GM18858 (cell line): ENCODE measurements at regions not wholly inside any gene's neighbourhood (a gene's known extent, or its start where the extent isn't known, plus 50 kb on each side); places are given as distances from the start of the nearest gene placed in this dataset.

Experiments used
- ATAC-seq: cut with Tn5 transposase; IDR thresholded peaks from one replicate; pipeline ENCODE4 v1.9.1; 2021; ENCODE audit not compliant: unreplicated experiment

GRCh38 chr10:59082249-59082648 is 94.2 kb upstream of the PHYHIPL start:
- no peak for ATAC-seq

- no peak for ATAC-seq
Measured at GRCh38 chr10:59085054-59085453, 91.4 kb upstream of the PHYHIPL start.

GRCh38 chr10:59085711-59086502 is 90.5 kb upstream of the PHYHIPL start:
- no peak for ATAC-seq

DNA sequence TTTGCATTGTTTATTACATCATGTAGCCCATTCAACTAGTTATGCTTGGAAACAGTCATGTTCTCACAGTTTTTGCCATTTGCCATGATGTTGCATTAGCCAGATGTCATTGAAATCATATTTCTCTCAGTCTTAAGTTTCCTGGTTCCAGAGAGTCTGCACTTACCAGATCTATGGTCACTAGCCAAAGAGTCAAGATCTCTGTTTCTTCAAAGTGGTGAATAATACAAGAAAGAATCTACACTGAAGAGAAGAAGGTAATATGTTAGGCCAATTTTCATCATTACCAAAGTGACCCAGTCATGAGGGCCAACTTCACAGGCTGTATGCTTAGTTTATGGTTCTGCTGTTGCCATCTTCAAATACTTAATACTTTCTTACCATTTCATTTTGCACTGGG is 89.0 kb upstream of the PHYHIPL start:
- no peak for ATAC-seq

- no peak for ATAC-seq
Measured at GRCh38 chr10:59088912-59089573, 87.4 kb upstream of the PHYHIPL start.

DNA sequence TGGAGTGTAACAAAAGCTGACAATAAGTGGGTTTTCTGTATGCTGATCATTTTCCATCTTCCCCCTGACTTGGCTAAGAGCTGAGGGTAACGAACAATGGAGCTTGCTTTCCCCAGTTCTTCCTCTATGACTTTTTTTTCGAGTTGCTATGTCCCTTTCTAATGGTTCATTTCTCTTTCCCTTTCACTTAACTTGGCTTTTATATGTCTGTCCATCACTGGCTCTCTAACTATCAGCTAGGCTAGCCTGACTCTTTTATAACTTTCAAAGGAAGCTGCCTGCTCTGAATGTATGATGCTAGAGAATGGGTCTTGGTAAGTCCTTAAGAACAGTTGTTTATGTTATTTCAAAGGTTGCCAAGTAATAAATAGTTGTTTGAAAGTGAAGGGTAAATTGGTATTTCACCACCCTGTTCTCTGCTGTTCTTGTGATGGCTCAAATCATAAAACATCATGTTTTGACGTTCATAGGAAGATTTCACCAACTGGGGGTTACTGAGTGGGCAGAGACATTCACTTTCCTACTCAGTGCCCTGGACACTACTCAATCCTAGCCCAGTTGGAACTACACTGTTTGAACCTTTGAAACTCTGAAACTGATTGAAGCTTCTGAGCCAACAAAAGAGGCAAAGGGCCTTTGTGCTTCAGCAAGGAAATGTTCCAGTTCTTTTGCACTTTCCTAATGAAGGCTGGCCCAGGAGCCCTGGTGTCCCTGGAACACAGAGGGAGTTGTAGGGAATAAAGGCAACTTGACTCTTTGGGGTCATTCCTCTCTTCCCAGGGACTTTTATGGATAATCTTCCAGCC is 85.4 kb upstream of the PHYHIPL start:
- no peak for ATAC-seq

DNA sequence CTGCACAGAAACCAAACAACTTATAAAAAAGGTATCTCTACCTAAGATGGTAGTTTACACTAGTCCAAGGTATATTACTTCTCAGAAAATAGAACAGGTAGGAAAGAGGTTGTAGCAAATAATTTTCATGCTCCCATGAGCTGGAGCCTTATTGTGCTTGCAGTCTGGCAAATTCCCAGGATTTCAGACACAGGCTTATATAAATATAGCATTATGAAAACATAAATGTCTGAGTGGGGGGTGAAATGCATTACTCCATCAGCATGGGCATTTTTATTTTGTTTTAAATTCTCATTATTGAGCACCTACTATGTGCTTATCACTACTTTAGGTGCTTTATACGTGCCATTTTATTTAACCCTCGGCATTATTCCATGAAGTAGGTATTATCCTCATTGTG is 83.0 kb upstream of the PHYHIPL start:
- no peak for ATAC-seq

DNA sequence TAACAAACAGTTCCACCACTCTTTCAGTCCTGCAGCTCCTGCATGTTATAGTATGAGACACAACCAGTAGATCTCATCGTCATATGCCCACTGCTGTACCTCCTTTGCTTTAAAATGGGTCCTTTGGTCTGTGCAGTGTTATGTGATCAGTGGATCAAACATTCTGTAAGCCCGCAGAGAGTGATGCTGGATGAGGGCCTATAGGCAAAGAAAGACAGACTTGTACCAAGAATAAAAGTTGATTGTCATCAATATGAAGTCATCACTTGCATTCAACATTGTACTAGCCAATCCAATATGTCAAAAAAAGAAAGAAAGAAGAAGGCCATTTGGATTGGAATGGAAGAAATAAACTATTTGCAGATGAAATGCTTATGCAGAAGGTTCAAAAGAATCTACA is 79.8 kb upstream of the PHYHIPL start:
- ATAC-seq = no peak

- ATAC-seq = no peak
Measured at GRCh38 chr10:59098387-59098786, 78.1 kb upstream of the PHYHIPL start.

- ATAC-seq = no peak
Measured at GRCh38 chr10:59098831-59099452, 77.5 kb upstream of the PHYHIPL start.

DNA sequence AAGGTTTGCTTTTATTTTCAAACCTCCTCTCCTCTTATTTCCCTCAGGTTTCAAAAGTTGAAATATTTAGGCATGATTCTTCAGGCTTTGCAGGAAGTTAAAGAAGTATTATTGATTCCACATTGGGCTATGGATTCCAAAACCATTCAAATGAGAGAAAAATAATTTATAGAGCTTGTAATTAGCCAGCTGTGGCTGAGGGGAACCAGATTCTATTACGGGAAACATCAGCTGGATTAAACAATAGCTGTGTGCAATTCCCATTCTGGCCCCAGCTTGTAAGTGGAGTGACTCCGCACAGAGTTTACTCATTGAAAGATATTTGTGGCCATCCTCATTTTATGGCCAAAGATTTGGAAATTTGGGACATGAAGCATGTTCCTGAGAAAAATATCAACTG is 77.0 kb upstream of the PHYHIPL start:
- no peak for ATAC-seq

DNA sequence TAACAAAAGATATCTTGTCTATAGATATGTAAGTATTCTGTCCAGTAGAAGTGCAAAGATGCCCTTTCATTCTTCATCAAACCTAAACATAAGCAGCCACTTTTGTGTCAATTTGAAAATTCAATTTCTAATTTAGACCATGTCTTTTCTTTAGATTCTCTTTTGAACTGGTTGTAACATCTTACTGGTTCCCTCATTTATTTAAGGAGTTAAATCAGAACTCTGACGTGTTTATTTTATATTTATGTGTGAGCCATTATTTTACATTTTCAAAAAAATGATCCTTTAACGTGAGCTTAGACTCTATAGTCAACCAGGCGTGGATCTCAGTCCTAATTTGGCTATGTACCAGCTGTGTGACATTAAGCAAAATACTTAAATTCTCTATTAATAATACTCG is 74.0 kb upstream of the PHYHIPL start:
- ATAC-seq = no peak

- no peak for ATAC-seq
Measured at GRCh38 chr10:59104186-59104585, 72.3 kb upstream of the PHYHIPL start.

GRCh38 chr10:59106441-59106840 is 70.0 kb upstream of the PHYHIPL start:
- no peak for ATAC-seq

- no peak for ATAC-seq
Measured at GRCh38 chr10:59107147-59107546, 69.3 kb upstream of the PHYHIPL start.

GRCh38 chr10:59108296-59108870 is 68.1 kb upstream of the PHYHIPL start:
- ATAC-seq = no peak

DNA sequence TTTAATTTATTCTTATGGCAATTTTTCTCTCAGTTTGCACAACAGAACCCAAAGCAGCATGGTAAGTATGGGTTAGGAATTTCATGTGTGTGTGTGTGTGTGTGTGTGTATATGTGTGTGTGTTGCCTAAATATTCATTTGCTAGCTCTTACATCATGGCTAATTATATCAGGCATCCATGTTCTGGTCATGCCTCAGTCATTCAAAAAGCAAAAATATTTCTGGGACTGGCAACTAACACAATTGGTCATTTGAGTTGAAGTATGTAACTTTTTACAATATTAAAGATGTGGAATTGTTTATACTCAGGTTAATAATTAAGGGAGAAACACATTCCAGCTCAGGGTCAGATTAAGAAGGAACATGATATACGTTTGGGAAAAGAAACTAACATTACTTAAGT is 67.6 kb upstream of the PHYHIPL start:
- ATAC-seq = no peak

GRCh38 chr10:59109826-59110225 is 66.6 kb upstream of the PHYHIPL start:
- ATAC-seq = no peak

GRCh38 chr10:59124187-59124586 is 52.3 kb upstream of the PHYHIPL start:
- no peak for ATAC-seq

DNA sequence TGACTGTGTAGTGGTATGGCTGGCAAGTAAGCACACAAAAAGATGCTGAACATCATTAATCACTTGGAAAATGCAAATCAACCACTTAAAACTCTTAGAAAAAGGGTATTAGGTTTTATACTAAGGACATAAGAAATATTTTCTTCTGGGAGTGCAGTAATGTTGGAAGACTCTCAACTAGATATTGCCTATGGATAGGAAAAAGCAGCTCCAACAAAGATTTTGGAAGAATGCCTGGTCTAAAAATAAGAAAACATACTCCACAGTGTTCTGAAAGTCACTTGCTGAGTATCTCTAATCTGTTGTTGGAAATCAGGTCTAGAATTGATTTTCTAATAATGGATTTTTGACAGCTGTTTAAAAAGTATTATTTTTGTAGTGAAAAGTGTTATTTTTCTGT is 50.8 kb upstream of the PHYHIPL start:
- ATAC-seq = no peak

DNA sequence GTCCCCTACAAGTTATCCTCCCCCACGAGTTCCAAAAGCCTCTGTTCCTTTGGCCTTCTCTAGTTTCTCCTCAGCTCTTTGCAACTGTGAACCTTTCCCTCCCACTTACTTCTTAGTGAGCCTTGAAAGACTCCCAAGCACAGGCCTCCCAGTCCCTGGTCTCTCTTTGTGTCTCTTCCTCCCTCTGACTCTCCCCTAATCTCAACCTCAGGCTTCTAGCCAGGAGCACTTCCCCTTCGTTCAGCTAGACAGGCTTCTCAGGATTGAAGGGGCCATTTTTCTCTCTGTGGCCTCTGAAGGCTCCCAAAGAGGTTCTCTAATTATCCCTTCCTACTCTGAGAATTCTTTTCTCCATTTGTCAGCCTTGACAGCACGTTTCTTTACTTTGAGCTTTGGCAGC is 50.2 kb upstream of the PHYHIPL start:
- ATAC-seq = no peak
